Esophagus muscularis mucosa (tissue), 4 donors: ENCODE measurements at regions not wholly inside any gene's neighbourhood (a gene's known extent, or its start where the extent isn't known, plus 50 kb on each side); places are given as distances from the start of the nearest gene placed in this dataset.
"Not testable (repeated sequence)": the region's sequence is repeated elsewhere in the genome, so short reads cannot be mapped to it uniquely, and the experiment has no call there.

ENCODE experiments used
- DNase-seq: peaks from one replicate; pipeline ENCODE4 v3.0.0-alpha.2; 2017; ENCODE audit errors: extremely low spot score
- H3K27ac ChIP-seq, 4 donors: fragments of 200-600 bp; sonication (generic); replicated peaks in 1 of 4; 1 replicate in 3 of 4; 2 replicates in 1 of 4; pipeline ENCODE4 v1.5.1; 2016 to 2019; ENCODE audit warnings: mild to moderate bottlenecking in 1 of 4
- H3K27me3 ChIP-seq, 4 donors: fragments of 200-600 bp; sonication (generic); one replicate each; pipeline versions ENCODE4 v1.5.1 to v1.6.0; 2016 to 2019
- H3K36me3 ChIP-seq, 4 donors: fragments of 200-600 bp; sonication (generic); one replicate each; pipeline ENCODE4 v1.5.1; 2016 to 2019
- H3K4me1 ChIP-seq, 4 donors: fragments of 200-600 bp; sonication (generic); one replicate each; pipeline ENCODE4 v1.5.1; 2016 to 2019
- H3K4me3 ChIP-seq, 4 donors: fragments of 200-600 bp; sonication (generic); 1 replicate in 2 of 4; 2 replicates in 2 of 4; pipeline ENCODE4 v1.5.1; 2016 to 2019; ENCODE audit warnings: mild to moderate bottlenecking in 4 of 4, moderate library complexity in 1 of 4
- H3K9me3 ChIP-seq, 4 donors: fragments of 200-600 bp; sonication (generic); 1 replicate in 3 of 4; 2 replicates in 1 of 4; pipeline ENCODE4 v1.5.1; 2016 to 2019
- WGBS: methylation state at CpG from one replicate; pipeline ENCODE4 v1.1.5; 2018; 5-methylcytosine and 5-hydroxymethylcytosine counted together
- intact Hi-C: fragments of 100-400 bp; cut with DNase I; formaldehyde crosslinking; loops from one replicate; pipeline ENCODE4 v1.15.1; 2023

DNA sequence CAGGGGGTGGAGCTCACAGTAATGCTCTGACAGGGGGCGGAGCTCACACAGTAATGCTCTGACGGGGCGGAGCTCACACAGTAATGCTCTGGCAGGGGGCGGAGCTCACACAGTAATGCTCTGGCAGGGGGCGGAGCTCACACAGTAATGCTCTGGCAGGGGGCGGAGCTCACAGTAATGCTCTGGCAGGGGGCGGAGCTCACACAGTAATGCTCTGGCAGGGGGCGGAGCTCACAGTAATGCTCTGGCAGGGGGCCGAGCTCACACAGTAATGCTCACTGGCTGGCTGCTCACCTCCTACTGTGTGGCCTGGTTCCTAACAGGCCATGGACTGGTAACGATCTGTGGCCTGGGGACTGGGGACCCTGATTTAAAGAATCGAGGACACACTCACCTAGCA is 53.9 kb upstream of the TNK2 start:
- 94% methylated on average over 2 of the region's 11 CpGs for WGBS
- H3K36me3 ChIP-seq: peaks cover 13 to 69% (median 34%) of the 10 kb centered on the region in 4 donors
- H3K9me3 ChIP-seq, intact Hi-C loops, H3K4me3 ChIP-seq, DNase-seq, H3K27me3 ChIP-seq, H3K4me1 ChIP-seq: not testable (repeated sequence)
- H3K27ac ChIP-seq: peak overlapping the region in 1 of 4 donors; percentile 54

DNA sequence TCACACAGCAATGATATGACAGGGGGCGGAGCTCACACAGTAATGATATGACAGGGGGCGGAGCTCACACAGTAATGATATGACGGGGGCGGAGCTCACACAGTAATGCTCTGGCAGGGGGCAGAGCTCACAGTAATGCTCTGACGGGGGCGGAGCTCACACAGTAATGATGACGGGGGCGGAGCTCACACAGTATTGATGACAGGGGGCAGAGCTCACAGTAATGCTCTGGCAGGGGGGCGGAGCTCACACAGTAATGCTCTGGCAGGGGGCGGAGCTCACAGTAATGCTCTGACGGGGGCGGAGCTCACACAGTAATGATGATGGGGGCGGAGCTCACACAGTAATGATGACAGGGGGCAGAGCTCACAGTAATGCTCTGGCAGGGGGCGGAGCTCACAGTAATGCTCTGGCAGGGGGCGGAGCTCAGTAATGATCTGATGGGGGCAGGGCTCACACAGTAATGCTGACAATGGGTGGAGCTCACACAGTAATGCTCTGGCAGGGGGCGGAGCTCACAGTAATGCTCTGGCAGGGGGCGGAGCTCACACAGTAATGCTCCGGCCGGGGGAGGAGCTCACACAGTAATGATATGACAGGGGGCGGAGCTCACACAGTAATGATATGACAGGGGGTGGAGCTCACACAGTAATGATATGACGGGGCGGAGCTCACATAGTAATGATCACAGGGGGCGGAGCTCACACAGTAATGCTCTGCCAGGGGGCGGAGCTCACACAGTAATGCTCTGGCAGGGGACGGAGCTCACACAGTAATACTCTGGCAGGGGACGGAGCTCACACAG is 52.8 kb upstream of the TNK2 start:
- DNase-seq, H3K9me3 ChIP-seq, intact Hi-C loops, H3K4me3 ChIP-seq, H3K27me3 ChIP-seq, H3K27ac ChIP-seq, H3K4me1 ChIP-seq: not testable (repeated sequence)
- WGBS: 85% methylated on average over 24 of the region's 26 CpGs
- peaks cover 13 to 61% (median 30%) of the 10 kb centered on the region in 4 donors for H3K36me3 ChIP-seq

DNA sequence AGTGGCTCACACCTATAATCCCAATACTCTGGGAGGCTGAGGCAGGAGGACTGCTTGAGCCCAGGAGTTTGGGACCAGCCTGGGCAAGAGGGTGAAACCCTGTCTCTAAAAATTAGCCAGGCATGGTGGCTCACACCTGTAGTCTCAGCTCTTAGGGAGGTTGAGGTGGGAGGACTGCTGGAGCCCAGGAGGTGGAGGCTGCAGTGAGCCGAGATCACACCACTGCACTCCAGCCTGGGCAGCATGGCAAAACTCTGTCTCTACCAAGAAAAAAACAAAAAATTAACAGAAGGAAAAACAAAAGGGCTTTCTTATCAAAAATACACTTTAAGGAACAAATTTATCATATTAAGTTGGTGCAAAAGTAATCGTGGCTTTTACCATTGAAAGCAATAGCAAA is 51.8 kb upstream of the TNK2 start:
- H3K9me3 ChIP-seq, H3K4me3 ChIP-seq, intact Hi-C loops, DNase-seq, H3K27me3 ChIP-seq: not testable (repeated sequence)
- 72% methylated on average over 2 of the region's 2 CpGs for WGBS
- Histone ChIP-seq H3K36me3 (peaks cover 10 to 51% (median 23%) of the 10 kb centered on the region in 4 donors), H3K4me1 (peaks cover 0 to 15% (median 7%) of the 10 kb centered on the region in 4 donors), H3K27ac (peak overlapping the region in 3 of 4 donors; percentile 61 to 79 (median 65))

DNA sequence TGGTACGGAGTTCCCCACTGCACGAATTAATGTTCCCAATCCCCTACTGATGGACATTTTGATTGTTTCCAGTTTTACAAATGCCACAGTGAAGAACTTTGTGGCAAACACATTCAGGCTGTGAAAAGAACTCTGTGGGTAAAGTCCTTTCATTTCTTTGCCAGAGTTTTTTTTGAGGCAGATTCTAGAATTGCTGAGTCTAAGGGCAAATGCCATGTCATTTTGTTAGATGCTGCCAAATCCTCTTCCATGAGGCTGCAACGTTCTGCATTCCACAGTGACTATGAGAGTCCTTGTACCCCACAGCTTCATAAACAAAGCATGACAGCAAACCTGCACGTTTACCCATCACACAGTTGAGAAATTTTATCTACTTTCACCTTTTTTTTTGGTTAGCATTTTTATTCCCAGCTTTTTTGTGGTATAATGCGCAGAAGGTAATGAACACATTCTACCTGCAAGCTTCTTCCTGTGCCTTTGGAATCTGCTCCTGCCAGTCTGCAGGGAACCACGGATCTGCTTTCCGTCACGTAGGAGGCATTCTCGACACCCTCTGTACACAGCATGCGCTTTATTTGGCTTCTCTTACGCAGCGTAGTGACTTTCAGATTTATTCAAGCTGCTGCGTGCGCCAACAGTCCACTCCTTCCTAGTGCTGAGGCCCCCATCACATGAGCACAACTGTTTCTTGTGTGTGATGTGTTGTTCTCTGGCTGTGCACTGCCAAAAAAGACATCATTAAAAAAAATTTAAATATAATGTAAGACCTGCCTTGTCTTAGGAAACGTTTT is 51.2 kb upstream of the TNK2 start:
- WGBS: 67% methylated on average over 7 of the region's 15 CpGs
- H3K27me3 ChIP-seq, intact Hi-C loops, H3K4me3 ChIP-seq, H3K9me3 ChIP-seq, DNase-seq: not testable (repeated sequence)
- H3K4me1 ChIP-seq: peaks cover 0 to 17% (median 9%) of the 10 kb centered on the region in 4 donors
- H3K36me3 ChIP-seq: peaks cover 6 to 45% (median 17%) of the 10 kb centered on the region in 4 donors
- peak overlapping the region in 3 of 4 donors; percentile 61 to 79 (median 65) for H3K27ac ChIP-seq

DNA sequence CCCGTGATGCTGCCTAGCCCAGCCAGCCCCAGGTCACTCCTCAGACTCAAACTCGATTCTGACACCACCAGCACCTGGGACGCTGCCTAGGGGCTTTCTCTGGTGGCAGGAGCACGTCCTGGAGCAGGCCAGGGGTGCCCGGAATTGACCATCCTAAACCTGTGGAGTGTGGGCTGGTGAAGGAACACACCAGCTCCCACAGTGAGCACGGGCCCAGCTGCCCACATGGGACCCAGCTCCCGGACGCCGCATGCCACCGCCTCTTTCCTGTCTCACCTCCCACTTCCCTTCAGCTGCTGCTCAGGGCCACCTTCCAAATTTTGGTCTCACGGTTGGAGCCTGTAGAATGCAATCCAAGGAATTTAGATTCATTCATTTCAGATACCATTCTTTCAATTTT is 50.4 kb upstream of the TNK2 start:
- Histone ChIP-seq H3K27ac (peak overlapping the region in 1 of 4 donors; percentile 39), H3K4me1 (peaks cover 0 to 17% (median 9%) of the 10 kb centered on the region in 4 donors), H3K36me3 (peaks cover 6 to 38% (median 15%) of the 10 kb centered on the region in 4 donors)
- H3K27me3 ChIP-seq, H3K4me3 ChIP-seq, H3K9me3 ChIP-seq, DNase-seq, intact Hi-C loops: not testable (repeated sequence)
- WGBS: 59% methylated on average over 6 of the region's 11 CpGs
